ENCODE measurements at regions not wholly inside any gene's neighbourhood (a gene's known extent, or its start where the extent isn't known, plus 50 kb on each side); places are given as distances from the start of the nearest gene placed in this dataset.
"Not testable (repeated sequence)": the region's sequence is repeated elsewhere in the genome, so short reads cannot be mapped to it uniquely, and the experiment has no call there.

- CTCF ChIA-PET; ATAC-seq; H3K9me3 ChIP-seq (ENCODE audit: control insufficient read depth, insufficient read depth, low read depth, low read length); POLR2A ChIA-PET; H3K4me1 ChIP-seq (ENCODE audit: control insufficient read depth, insufficient read depth, low read length); in situ Hi-C loops (cut with HindIII; ENCODE audit: low pct_unique_long_range_greater_than_20kb, low sequenced_read_pairs); BruUV-seq (replicated peaks); H3K4me3 ChIP-seq (ENCODE audit: low read depth in 2 of 2, low read length in 2 of 2); DNase-seq (ENCODE audit: low read depth, low spot score); intact Hi-C loops (cut with micrococcal nuclease; ENCODE audit: unreplicated experiment); H3K36me3 ChIP-seq (ENCODE audit: control insufficient read depth, insufficient read depth, low read length); H3K27me3 ChIP-seq (ENCODE audit: control insufficient read depth, insufficient read depth, low read length); H3K27ac ChIP-seq (ENCODE audit: low read length): not testable (repeated sequence)
Measured at GRCh38 chr2:147592784-147593183, 252.0 kb upstream of the ACVR2A start.

DNA sequence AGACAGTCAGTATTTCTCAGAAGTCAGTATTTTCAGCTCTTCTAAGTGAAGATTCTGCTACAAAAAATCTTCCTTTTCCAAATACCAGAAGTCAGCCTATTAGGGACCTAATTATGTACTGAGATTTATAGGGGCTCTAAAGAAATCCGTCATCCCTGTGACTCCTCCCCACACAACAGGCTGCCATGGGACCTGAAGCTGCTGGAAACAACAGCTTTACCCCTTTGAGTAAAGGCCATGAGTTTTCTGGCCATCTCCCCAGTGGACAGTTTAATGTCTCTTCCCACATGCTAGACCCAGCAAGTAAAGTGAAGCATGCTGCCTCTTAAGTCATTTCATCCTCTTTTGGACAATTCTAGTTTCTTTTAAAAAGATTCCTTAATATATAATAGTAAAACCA, 255.7 kb upstream of the ACVR2A start:
- no peaks in the 10 kb centered on the region; the same call in 1 of the 2 replicates for H3K9me3 ChIP-seq (ENCODE audit: control insufficient read depth, insufficient read depth, low read depth, low read length)
- CTCF ChIA-PET, result no interaction called here
- ATAC-seq (no peak), DNase-seq (ENCODE audit: low read depth, low spot score) (no peak)
- in situ Hi-C loops (cut with HindIII; ENCODE audit: low pct_unique_long_range_greater_than_20kb, low sequenced_read_pairs) (no loop called here), intact Hi-C loops (cut with micrococcal nuclease; ENCODE audit: unreplicated experiment) (no loop called here)
- BruUV-seq (replicated peaks), result no TSS peak
- H3K27ac ChIP-seq (ENCODE audit: low read length), result no peak overlapping the region
- no peak for TF ChIP-seq CTCF (IDR thresholded peaks at IDR 0.05)
- TF ChIP-seq SIN3A (IDR thresholded peaks at IDR 0.05; ENCODE audit: borderline replicate concordance, insufficient read depth, low read depth, low read length), result no peak
- no peak for TF ChIP-seq TCF7L2 (IDR thresholded peaks at IDR 0.05; ENCODE audit: low read depth, low read length)
- no peak for TF ChIP-seq REST (IDR thresholded peaks at IDR 0.05; ENCODE audit: insufficient read depth in 1 of 2, low read depth in 2 of 2, low read length in 1 of 2)
- TF ChIP-seq POLR2AphosphoS5 (IDR thresholded peaks at IDR 0.05; ENCODE audit: low read depth, low read length), result no peak
- POLR2A ChIA-PET, result no interaction called here
- no peaks in the 10 kb centered on the region for H3K27me3 ChIP-seq (ENCODE audit: control insufficient read depth, insufficient read depth, low read length)
- H3K36me3 ChIP-seq (ENCODE audit: control insufficient read depth, insufficient read depth, low read length), result no peaks in the 10 kb centered on the region
- H3K4me1 ChIP-seq (ENCODE audit: control insufficient read depth, insufficient read depth, low read length), result no peaks in the 10 kb centered on the region
- no peak overlapping the region for H3K4me3 ChIP-seq (ENCODE audit: low read depth in 2 of 2, low read length in 2 of 2)

GRCh38 chr2:147588191-147588590, 256.6 kb upstream of the ACVR2A start:
- no peaks in the 10 kb centered on the region for H3K4me1 ChIP-seq (ENCODE audit: control insufficient read depth, insufficient read depth, low read length)
- DNase-seq (ENCODE audit: low read depth, low spot score) (no peak), ATAC-seq (no peak)
- ChIA-PET POLR2A (interaction anchor here (0.5 kb wide), 1 partner anchor 56 kb away, joined by 5 read pairs; no protein-coding TSS in a partner anchor), CTCF (no interaction called here)
- intact Hi-C loops (cut with micrococcal nuclease; ENCODE audit: unreplicated experiment), result no loop called here
- no peak overlapping the region for H3K27ac ChIP-seq (ENCODE audit: low read length)
- H3K36me3 ChIP-seq (ENCODE audit: control insufficient read depth, insufficient read depth, low read length), result no peaks in the 10 kb centered on the region
- no peak overlapping the region for H3K4me3 ChIP-seq (ENCODE audit: low read depth in 2 of 2, low read length in 2 of 2)
- in situ Hi-C loops (cut with HindIII; ENCODE audit: low pct_unique_long_range_greater_than_20kb, low sequenced_read_pairs), result no loop called here
- H3K27me3 ChIP-seq (ENCODE audit: control insufficient read depth, insufficient read depth, low read length), result no peaks in the 10 kb centered on the region
- no peaks in the 10 kb centered on the region; the same call in 1 of the 2 replicates for H3K9me3 ChIP-seq (ENCODE audit: control insufficient read depth, insufficient read depth, low read depth, low read length)
- no peak for TF ChIP-seq TCF7L2 (IDR thresholded peaks at IDR 0.05; ENCODE audit: low read depth, low read length)
- TF ChIP-seq SIN3A (IDR thresholded peaks at IDR 0.05; ENCODE audit: borderline replicate concordance, insufficient read depth, low read depth, low read length), result no peak
- TF ChIP-seq POLR2AphosphoS5 (IDR thresholded peaks at IDR 0.05; ENCODE audit: low read depth, low read length), result no peak
- no peak for TF ChIP-seq REST (IDR thresholded peaks at IDR 0.05; ENCODE audit: insufficient read depth in 1 of 2, low read depth in 2 of 2, low read length in 1 of 2)
- no TSS peak for BruUV-seq (replicated peaks)
